ENCODE measurements at regions not wholly inside any gene's neighbourhood (a gene's known extent, or its start where the extent isn't known, plus 50 kb on each side); places are given as distances from the start of the nearest gene placed in this dataset.

DNA sequence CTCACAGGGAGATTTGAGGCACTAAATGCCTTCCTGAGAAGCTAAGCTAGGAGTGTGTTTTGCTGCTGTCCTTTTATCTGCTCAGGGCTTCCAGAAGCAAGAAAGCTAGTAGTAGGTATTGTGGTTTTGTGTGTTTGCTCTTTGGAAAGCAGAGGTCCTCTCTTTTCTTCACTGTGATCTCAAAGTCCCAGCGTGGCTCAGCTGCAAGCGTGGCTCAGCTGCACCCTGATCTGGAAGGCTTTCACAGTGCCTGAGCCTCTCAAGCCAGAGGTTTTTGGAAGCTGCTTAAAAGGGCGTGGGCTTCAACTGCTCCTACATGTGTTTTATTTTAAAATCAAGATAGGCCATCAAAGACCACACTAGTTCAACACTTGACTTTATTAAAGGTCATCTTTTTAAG is 337.4 kb upstream of the RGS6 start:
- peak; percentile 26 for DNase-seq (ENCODE audit: low read depth)

- DNase-seq (ENCODE audit: low read depth): no peak
Observed at GRCh38 chr14:71595441-71595840, 336.8 kb upstream of the RGS6 start.

- DNase-seq (ENCODE audit: low read depth): no peak
Observed at GRCh38 chr14:71597287-71597920, 334.8 kb upstream of the RGS6 start.

GRCh38 chr14:71597955-71598660 is 334.1 kb upstream of the RGS6 start:
- DNase-seq (ENCODE audit: low read depth): no peak

DNA sequence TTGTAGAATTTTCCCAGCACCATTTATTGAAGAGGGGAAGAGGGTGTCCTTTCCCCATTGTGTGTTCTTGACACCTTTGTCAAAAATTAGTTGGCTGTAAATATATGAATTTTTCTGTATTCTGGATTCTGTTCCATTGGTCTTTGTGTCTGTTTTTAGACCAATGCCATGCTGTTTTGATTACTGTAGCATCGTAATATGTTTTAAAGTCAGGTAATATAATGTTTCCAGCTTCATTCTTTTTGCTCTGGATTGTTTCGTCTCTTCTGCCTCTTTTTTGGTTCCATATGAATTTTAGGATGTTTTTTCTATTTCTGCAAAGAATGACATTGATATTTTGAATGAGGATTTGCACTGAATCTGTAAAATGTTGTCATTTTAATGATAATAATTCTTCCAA is 331.9 kb upstream of the RGS6 start:
- DNase-seq (ENCODE audit: low read depth): no peak

DNA sequence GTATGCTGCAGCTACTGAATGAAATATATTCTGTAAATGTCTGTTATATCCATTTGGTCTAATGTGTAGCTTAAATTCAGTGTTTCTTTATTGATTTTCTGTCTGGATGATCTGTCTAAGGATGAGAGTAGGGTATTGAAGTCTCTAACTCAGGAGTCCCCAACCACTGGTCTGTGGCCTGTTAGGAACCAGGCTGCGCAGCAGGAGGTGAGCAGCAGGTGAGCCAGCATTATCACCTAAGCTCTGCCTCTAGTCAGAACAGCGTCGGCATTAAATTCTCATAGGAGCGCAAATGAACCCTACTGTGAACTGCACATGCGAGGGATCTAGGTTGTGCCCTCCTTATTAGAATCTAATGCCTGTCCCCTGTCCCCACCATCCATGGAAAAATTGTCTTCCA is 329.7 kb upstream of the RGS6 start:
- no peak for DNase-seq (ENCODE audit: low read depth)

DNA sequence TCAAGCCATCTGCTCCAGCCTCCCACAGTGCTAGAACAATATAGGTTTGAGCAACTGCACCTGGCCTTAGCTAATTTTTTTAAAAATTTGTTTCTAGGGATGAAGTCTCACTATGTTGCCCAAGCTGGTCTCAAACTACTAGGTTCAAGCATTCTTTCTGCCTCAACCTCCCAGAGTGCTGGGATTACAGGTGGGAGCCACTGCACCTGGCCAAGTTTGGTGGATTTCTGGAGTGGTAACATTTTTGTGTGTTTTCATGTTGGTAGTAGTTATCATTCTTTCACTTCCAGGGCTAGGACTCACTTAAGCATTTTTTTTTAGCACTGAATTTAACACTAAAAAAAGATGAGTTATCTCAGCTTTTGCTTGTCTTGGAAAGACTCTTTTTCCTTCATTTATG is 328.0 kb upstream of the RGS6 start:
- DNase-seq (ENCODE audit: low read depth): no peak

GRCh38 chr14:71606064-71606463 is 326.2 kb upstream of the RGS6 start:
- no peak for DNase-seq (ENCODE audit: low read depth)

DNA sequence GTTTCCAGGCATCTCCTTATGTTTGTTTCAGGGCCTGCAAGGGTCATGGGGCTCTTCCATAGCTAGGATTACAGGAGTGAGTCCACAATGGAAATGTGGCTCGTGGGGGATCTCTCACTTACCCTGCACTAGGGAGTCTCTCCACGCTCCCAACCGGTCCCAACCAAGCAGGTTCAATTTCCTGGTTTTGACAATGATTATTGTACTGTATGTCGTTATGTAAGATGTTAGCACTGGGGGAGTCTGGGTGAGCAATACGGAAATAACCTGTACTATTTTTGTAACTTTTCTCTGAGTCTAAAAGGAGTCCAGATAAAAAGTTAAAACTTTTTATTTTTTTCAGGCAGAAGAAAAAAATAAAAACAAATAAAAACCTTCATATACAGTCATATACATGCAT is 325.7 kb upstream of the RGS6 start:
- no peak for DNase-seq (ENCODE audit: low read depth)

DNA sequence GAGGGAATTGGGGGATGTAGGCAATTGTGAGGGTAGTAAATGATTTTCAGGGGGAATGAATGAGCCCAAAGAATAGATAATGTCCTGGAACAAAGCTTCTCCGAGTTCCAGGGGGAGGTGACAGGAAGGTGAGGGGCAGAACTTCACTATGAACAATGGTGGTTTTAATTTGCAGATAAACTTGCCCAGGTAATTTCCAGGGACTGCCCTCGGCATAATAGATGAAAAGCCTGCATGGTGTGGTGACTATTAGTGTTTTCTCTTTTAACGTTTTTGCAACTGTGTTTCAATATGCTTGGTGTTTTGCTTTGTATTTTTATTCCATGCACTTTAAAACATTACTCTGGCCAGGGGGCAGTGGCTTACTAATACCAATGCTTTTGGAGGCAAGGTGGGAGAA is 325.2 kb upstream of the RGS6 start:
- no peak for DNase-seq (ENCODE audit: low read depth)

- DNase-seq (ENCODE audit: low read depth): no peak
Observed at GRCh38 chr14:71610149-71610548, 322.1 kb upstream of the RGS6 start.

DNA sequence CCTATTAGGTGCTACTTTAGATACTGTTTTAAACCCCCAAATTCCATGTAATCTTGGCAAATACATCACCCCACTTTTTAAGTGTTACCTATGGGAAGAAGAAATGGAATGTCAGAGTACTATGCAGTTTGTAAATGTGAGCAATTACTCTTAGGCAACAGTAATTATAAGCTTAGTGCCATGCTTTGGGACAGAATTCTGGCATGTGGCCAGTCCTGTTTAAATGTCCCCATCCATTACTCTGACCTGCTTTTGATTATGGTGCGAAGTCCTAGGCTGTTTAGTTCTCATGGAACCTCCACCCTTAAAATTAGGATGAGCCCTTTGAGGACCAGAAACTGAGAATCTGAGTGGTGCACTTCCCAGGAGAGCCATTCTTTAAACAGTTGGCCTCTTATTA is 321.4 kb upstream of the RGS6 start:
- no peak for DNase-seq (ENCODE audit: low read depth)

GRCh38 chr14:71613168-71613567 is 319.1 kb upstream of the RGS6 start:
- no peak for DNase-seq (ENCODE audit: low read depth)

- no peak for DNase-seq (ENCODE audit: low read depth)
Observed at GRCh38 chr14:71616013-71616412, 316.2 kb upstream of the RGS6 start.

DNA sequence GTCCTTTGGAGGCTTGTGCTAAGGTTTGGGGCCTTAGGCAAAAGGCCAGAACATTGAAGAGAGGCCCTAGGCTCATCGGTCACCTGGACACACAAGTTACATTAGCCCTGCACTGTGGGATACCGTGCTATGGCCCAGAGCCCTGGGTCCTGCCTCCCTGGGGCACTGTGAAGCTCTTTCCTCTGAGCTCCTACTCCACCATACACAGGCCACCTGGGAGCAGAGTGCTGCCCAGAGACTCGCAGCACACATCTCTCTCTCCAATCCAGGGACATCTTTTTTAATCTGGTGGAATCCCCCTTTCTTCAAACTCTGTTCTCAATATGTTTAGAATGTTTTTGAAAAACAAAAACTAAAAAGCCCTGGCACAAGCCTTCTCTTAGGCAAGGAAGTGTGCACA is 314.2 kb upstream of the RGS6 start:
- no peak for DNase-seq (ENCODE audit: low read depth)

DNA sequence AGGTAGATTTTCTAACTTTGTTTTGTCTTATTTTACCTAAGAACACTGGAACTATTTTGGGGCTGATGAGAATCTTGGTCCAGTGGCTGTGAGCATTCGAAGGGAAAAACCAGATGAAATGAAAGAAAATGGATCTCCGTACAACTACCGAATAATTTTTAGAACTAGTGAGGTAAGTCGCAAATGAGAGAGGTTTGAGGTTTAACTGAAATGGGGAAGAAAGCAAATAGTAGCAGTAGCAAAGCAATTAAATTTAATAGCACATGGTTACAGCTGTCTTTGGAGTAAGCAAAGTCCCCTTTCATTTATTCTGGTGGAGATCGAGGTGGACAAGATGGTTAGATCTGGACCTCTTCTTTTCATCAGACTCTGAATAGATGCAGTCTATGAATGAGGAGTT is 313.5 kb upstream of the RGS6 start:
- DNase-seq (ENCODE audit: low read depth): no peak

- no peak for DNase-seq (ENCODE audit: low read depth)
Observed at GRCh38 chr14:71619472-71619871, 312.8 kb upstream of the RGS6 start.

DNA sequence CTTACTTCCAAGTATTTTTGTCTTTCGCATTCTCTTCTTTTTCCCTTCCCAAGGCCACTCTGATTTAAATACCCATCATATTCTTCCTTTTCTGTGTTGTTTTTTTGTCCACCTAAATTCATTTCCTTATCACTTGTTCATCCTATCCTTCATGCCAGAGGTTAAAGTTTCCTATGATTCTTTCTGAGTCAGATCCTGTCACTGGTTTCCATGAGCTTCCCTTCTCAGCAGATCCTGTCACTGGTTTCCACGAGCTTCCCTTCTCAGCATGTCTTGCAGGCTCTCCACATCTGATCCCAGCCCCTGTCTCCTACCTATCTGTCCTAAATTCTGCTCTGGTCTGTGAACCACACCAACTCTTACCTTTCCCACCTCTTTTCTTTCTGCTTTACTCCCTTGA is 311.8 kb upstream of the RGS6 start:
- DNase-seq (ENCODE audit: low read depth): no peak

- DNase-seq (ENCODE audit: low read depth): no peak
Observed at GRCh38 chr14:71621276-71621675, 311.0 kb upstream of the RGS6 start.

GRCh38 chr14:71621980-71622605 is 310.1 kb upstream of the RGS6 start:
- no peak for DNase-seq (ENCODE audit: low read depth)

DNA sequence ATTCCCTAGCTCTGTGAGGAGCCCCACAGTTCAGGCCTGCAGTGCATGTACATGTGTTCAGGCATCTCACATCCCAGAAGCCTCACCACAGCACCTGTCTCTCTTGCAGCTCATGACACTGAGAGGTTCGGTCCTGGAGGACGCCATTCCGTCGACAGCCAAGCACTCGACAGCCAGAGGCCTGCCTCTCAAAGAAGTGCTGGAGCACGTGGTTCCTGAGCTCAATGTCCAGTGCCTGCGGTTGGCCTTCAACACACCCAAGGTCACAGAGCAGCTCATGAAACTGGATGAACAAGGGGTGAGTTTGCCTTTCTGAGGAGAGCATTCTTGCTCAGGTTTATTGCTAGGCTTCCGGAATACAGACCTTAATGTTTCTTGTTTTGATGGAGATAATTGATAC is 308.3 kb upstream of the RGS6 start:
- DNase-seq (ENCODE audit: low read depth): peak; percentile 48

DNA sequence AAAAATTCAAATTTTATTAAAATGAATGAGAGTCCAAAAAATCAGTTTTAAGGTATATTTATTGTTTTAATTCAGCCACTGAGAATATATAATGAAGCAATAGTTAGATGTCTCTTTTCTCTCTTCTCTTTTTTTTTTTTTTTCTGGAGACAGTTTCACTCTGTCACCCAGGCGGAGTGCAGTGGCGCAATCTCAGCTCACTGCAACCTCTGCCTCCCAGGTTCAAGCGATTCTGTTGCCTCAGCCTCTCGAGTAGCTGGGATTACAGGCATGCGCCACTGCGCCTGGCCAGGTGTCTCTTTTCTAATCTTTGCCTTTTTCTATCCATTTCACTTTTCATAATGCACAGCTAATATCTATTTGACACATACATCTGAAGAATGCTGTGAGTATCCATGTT is 307.1 kb upstream of the RGS6 start:
- no peak for DNase-seq (ENCODE audit: low read depth)

Measured in myocyte (in vitro differentiated cells).